ENCODE measurements at regions not wholly inside any gene's neighbourhood (a gene's known extent, or its start where the extent isn't known, plus 50 kb on each side); places are given as distances from the start of the nearest gene placed in this dataset.

DNA sequence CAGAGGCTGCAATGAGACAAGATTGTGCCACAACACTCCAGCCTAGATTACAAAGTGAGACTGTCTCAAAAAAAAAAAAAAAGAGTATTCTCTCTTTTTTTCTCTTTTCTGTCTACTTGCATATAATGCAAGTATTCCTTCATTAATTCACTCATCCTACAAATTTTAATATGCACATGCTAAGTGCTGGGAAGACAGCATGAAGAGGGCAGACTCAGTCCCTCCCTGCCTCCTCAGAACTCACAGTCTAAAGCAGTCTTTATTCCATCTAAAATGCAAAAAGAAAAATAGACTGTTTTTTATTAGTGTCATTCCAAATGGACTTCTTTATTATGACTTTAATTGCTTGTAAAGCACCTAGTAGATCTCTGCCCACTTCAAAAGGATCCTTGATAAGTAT, 85.6 kb downstream of the NKX6-1 start:
- TF ChIP-seq POLR2A (IDR thresholded peaks at IDR 0.05), result no peak
- TF ChIP-seq, protein P1, sequence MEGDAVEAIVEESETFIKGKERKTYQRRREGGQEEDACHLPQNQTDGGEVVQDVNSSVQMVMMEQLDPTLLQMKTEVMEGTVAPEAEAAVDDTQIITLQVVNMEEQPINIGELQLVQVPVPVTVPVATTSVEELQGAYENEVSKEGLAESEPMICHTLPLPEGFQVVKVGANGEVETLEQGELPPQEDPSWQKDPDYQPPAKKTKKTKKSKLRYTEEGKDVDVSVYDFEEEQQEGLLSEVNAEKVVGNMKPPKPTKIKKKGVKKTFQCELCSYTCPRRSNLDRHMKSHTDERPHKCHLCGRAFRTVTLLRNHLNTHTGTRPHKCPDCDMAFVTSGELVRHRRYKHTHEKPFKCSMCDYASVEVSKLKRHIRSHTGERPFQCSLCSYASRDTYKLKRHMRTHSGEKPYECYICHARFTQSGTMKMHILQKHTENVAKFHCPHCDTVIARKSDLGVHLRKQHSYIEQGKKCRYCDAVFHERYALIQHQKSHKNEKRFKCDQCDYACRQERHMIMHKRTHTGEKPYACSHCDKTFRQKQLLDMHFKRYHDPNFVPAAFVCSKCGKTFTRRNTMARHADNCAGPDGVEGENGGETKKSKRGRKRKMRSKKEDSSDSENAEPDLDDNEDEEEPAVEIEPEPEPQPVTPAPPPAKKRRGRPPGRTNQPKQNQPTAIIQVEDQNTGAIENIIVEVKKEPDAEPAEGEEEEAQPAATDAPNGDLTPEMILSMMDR (IDR thresholded peaks at IDR 0.05), result no peak

Measured in testis (tissue), 2 donors.